Parathyroid adenoma (tissue), 2 donors: ENCODE measurements at regions not wholly inside any gene's neighbourhood (a gene's known extent, or its start where the extent isn't known, plus 50 kb on each side); places are given as distances from the start of the nearest gene placed in this dataset.

ENCODE experiments used
- H2AFZ ChIP-seq: fragments of 300-600 bp; sonication (generic); one replicate; pipeline ENCODE4 v1.7.0; 2017; ENCODE audit warnings: antibody characterized with exemption, mild to moderate bottlenecking
- H3K27ac ChIP-seq: fragments of 300-600 bp; sonication (generic); one replicate; pipeline ENCODE4 v1.7.0; 2017
- H3K27me3 ChIP-seq: fragments of 300-600 bp; sonication (generic); one replicate; pipeline ENCODE4 v1.7.0; 2017; ENCODE audit warnings: low read length; ENCODE audit not compliant: control insufficient read depth, insufficient read depth
- H3K36me3 ChIP-seq: fragments of 300-600 bp; sonication (generic); one replicate; pipeline ENCODE4 v1.7.0; 2017; ENCODE audit warnings: low read length; ENCODE audit not compliant: control insufficient read depth, insufficient read depth
- H3K4me1 ChIP-seq: fragments of 300-600 bp; sonication (generic); one replicate; pipeline ENCODE4 v1.7.0; 2017; ENCODE audit warnings: control low read depth
- H3K4me2 ChIP-seq: fragments of 300-600 bp; sonication (generic); one replicate; pipeline ENCODE4 v1.7.0; 2017; ENCODE audit warnings: low read length
- H3K4me3 ChIP-seq: fragments of 300-600 bp; sonication (generic); one replicate; pipeline ENCODE4 v1.7.0; 2017; ENCODE audit warnings: low read depth, low read length
- H3K79me2 ChIP-seq: fragments of 300-600 bp; sonication (generic); one replicate; pipeline ENCODE4 v1.7.0; 2017; ENCODE audit warnings: control low read depth
- H3K9ac ChIP-seq: fragments of 300-600 bp; sonication (generic); one replicate; pipeline ENCODE4 v1.7.0; 2017; ENCODE audit warnings: mild to moderate bottlenecking
- H3K9me3 ChIP-seq: fragments of 300-600 bp; sonication (generic); one replicate; pipeline ENCODE4 v1.7.0; 2017; ENCODE audit warnings: low read length; ENCODE audit not compliant: control insufficient read depth
- CTCF ChIP-seq: fragments of 300-600 bp; sonication (generic); IDR thresholded peaks from one replicate; pipeline ENCODE4 v1.7.0; 2017; ENCODE audit warnings: antibody characterized with exemption, mild to moderate bottlenecking
- donor health status: primary hyperparathyroidism.

GRCh38 chr14:51307551-51307950, 67.5 kb downstream of the TMX1 start:
- no peaks in the 10 kb centered on the region for H3K79me2 ChIP-seq
- no peak overlapping the region for H2AFZ ChIP-seq
- no peak overlapping the region for H3K9ac ChIP-seq
- H3K4me2 ChIP-seq, result no peak overlapping the region
- H3K36me3 ChIP-seq, result no peaks in the 10 kb centered on the region
- no peak overlapping the region for H3K4me3 ChIP-seq
- no peaks in the 10 kb centered on the region for H3K9me3 ChIP-seq
- no peaks in the 10 kb centered on the region for H3K27me3 ChIP-seq
- no peak overlapping the region for H3K27ac ChIP-seq
- no peaks in the 10 kb centered on the region for H3K4me1 ChIP-seq
- TF ChIP-seq CTCF, result no peak

GRCh38 chr14:51308866-51309265, 68.8 kb downstream of the TMX1 start:
- no peaks in the 10 kb centered on the region for H3K79me2 ChIP-seq
- no peaks in the 10 kb centered on the region for H3K36me3 ChIP-seq
- no peak overlapping the region for H3K4me3 ChIP-seq
- H2AFZ ChIP-seq, result no peak overlapping the region
- H3K4me1 ChIP-seq, result no peaks in the 10 kb centered on the region
- H3K27me3 ChIP-seq, result no peaks in the 10 kb centered on the region
- TF ChIP-seq CTCF, result no peak
- H3K9ac ChIP-seq, result no peak overlapping the region
- no peak overlapping the region for H3K27ac ChIP-seq
- H3K9me3 ChIP-seq, result no peaks in the 10 kb centered on the region
- H3K4me2 ChIP-seq, result no peak overlapping the region

GRCh38 chr14:51310505-51310944, 70.5 kb downstream of the TMX1 start:
- no peaks in the 10 kb centered on the region for H3K9me3 ChIP-seq
- H3K79me2 ChIP-seq, result no peaks in the 10 kb centered on the region
- H2AFZ ChIP-seq, result no peak overlapping the region
- H3K4me3 ChIP-seq, result no peak overlapping the region
- no peak overlapping the region for H3K27ac ChIP-seq
- no peak overlapping the region for H3K9ac ChIP-seq
- no peaks in the 10 kb centered on the region for H3K36me3 ChIP-seq
- H3K4me2 ChIP-seq, result no peak overlapping the region
- no peaks in the 10 kb centered on the region for H3K27me3 ChIP-seq
- H3K4me1 ChIP-seq, result no peaks in the 10 kb centered on the region
- TF ChIP-seq CTCF, result no peak

- no peaks in the 10 kb centered on the region for H3K36me3 ChIP-seq
- no peak overlapping the region for H3K4me2 ChIP-seq
- H3K4me3 ChIP-seq, result no peak overlapping the region
- H3K9me3 ChIP-seq, result no peaks in the 10 kb centered on the region
- H3K27ac ChIP-seq, result no peak overlapping the region
- H2AFZ ChIP-seq, result no peak overlapping the region
- TF ChIP-seq CTCF, result no peak
- H3K79me2 ChIP-seq, result no peaks in the 10 kb centered on the region
- H3K9ac ChIP-seq, result no peak overlapping the region
- no peaks in the 10 kb centered on the region for H3K4me1 ChIP-seq
- no peaks in the 10 kb centered on the region for H3K27me3 ChIP-seq
Observed at GRCh38 chr14:51314321-51315015, 74.4 kb downstream of the TMX1 start.

GRCh38 chr14:51317373-51317772, 77.3 kb downstream of the TMX1 start:
- no peaks in the 10 kb centered on the region for H3K9me3 ChIP-seq
- no peak overlapping the region for H3K27ac ChIP-seq
- H2AFZ ChIP-seq, result no peak overlapping the region
- H3K79me2 ChIP-seq, result no peaks in the 10 kb centered on the region
- no peaks in the 10 kb centered on the region for H3K36me3 ChIP-seq
- H3K4me2 ChIP-seq, result no peak overlapping the region
- H3K27me3 ChIP-seq, result no peaks in the 10 kb centered on the region
- H3K9ac ChIP-seq, result no peak overlapping the region
- H3K4me3 ChIP-seq, result no peak overlapping the region
- no peaks in the 10 kb centered on the region for H3K4me1 ChIP-seq
- TF ChIP-seq CTCF, result no peak
